ENCODE measurements at regions not wholly inside any gene's neighbourhood (a gene's known extent, or its start where the extent isn't known, plus 50 kb on each side); places are given as distances from the start of the nearest gene placed in this dataset.

DNA sequence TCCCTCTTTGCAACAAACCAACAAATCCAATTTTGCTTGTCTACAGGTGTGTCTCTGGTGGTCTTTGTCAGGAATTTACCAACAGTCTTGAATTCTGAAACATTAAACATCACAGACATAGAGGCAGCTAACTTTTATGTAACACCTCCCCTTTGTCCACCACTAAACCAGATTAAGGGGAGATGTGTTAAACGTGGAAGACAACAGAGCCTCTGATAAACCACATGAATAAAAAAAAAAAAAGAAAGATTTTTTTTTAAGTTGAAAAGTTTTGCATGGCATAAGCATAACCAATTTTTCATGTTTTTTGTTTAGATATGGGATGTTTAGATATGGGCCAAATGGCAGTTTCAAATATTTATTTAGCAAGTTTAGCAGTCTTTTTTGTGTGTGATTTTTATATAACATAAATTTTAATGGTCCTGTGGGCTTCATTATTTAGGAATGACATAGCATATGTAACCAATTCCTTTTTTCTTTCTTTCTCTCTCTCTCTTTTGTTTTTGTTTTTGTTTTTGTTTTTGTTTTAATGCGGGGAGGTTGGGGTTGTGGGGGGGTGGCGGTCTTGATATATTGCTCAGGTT is 60.7 kb upstream of the BTN3A2 start:
- DNase-seq, result no peak
- Histone ChIP-seq H3K9me3 (no peaks in the 10 kb centered on the region), H3K4me3 (peak overlapping the region; percentile 25 to 44 (median 42)), H3K27ac (peak overlapping the region; percentile 70 to 80 (median 78)), H3K27me3 (no peaks in the 10 kb centered on the region), H3K4me1 (no peaks in the 10 kb centered on the region), H3K36me3 (no peaks in the 10 kb centered on the region)
- TF ChIP-seq POLR2A (IDR thresholded peaks at IDR 0.05), result no peak
- TF ChIP-seq, protein P1, sequence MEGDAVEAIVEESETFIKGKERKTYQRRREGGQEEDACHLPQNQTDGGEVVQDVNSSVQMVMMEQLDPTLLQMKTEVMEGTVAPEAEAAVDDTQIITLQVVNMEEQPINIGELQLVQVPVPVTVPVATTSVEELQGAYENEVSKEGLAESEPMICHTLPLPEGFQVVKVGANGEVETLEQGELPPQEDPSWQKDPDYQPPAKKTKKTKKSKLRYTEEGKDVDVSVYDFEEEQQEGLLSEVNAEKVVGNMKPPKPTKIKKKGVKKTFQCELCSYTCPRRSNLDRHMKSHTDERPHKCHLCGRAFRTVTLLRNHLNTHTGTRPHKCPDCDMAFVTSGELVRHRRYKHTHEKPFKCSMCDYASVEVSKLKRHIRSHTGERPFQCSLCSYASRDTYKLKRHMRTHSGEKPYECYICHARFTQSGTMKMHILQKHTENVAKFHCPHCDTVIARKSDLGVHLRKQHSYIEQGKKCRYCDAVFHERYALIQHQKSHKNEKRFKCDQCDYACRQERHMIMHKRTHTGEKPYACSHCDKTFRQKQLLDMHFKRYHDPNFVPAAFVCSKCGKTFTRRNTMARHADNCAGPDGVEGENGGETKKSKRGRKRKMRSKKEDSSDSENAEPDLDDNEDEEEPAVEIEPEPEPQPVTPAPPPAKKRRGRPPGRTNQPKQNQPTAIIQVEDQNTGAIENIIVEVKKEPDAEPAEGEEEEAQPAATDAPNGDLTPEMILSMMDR (IDR thresholded peaks at IDR 0.05), result no peak

DNA sequence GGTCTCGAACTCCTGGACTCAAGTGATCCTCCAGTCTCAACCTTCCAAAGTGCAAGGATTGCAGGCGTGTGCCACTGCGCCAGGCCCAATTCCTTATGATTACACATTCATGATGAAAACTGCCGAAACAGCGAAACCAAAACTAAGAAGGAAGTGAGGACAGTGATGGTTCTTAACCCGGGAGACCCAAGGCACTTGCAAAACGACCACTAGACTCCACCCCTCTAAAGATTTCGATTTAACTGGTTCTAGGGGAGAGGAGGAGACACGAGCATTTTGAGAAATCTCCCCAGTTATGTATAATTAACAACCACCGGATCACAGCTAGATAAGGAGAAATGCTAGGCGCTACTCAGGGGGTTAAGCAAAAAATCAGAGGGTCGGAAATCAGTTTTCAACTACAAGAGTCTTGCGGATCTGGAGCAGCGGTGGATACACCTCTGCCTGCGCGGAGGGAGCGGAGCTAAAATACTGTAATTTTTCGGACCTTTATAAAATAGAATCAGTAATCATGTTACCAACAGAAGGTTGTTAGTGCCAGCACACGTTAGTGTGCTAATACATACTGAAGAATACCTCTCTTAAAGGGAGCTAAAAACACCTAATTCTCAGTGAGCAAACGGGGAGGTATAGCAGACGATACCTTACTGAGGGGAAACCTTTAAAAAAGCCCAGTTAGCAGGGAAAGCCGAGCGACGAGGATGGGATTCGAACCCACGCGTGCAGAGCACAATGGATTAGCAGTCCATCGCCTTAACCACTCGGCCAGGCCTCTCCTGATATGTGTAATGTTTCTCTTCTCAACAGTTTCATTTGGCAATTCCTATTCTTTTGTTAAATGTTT is 60.0 kb upstream of the BTN3A2 start:
- H3K9me3 ChIP-seq, result no peaks in the 10 kb centered on the region
- peak overlapping the region; percentile 25 to 44 (median 42) for H3K4me3 ChIP-seq
- no peaks in the 10 kb centered on the region for H3K27me3 ChIP-seq
- H3K36me3 ChIP-seq, result no peaks in the 10 kb centered on the region
- H3K27ac ChIP-seq, result peak overlapping the region; percentile 70 to 80 (median 78)
- peak; percentile 56 to 76 (median 64) for DNase-seq
- no peak for TF ChIP-seq POLR2A (IDR thresholded peaks at IDR 0.05)
- TF ChIP-seq, protein P1 (IDR thresholded peaks at IDR 0.05), result no peak
- no peaks in the 10 kb centered on the region for H3K4me1 ChIP-seq

DNA sequence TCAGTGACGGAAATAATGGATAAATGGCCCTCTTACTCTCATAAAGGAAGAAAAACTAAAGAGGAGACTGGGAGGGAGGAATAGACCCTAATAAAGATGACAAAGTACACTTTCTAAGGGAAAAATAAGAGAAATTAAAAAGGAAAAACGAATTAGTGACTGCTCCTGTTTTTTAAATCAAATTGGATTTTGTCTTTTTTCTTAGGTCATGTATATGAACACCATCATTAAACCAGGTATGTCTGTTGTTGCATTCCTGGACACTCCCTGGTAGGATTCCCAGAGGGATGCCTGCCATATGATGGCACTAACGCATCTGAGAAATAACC is 59.4 kb upstream of the BTN3A2 start:
- H3K9me3 ChIP-seq, result no peaks in the 10 kb centered on the region
- H3K4me3 ChIP-seq, result peak overlapping the region in 3 of 4 donors; percentile 41 to 44 (median 44)
- no peaks in the 10 kb centered on the region for H3K4me1 ChIP-seq
- peak overlapping the region in 3 of 4 donors; percentile 70 to 78 (median 77) for H3K27ac ChIP-seq
- H3K27me3 ChIP-seq, result no peaks in the 10 kb centered on the region
- H3K36me3 ChIP-seq, result no peaks in the 10 kb centered on the region
- DNase-seq, result no peak
- TF ChIP-seq, protein P1 (IDR thresholded peaks at IDR 0.05), result no peak
- TF ChIP-seq POLR2A (IDR thresholded peaks at IDR 0.05), result no peak

DNA sequence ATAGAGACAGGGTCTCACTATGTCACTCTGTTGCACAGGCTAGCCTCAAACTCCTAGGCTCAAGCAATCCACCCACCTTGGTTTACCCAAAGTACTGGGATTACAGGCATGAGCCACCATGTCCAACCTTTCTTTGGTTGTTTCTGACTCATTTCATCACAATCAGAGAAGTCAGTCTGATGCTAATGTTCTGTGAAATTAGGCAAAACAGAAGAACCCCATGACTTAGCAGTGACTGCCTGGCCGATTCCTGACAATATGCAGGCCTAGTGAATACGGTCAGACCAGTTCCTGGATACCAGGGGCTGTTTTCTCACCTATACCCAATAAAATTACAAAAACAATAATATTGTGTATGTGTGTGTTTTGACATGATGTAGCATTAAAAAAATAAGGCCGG is 58.8 kb upstream of the BTN3A2 start:
- Histone ChIP-seq H3K27me3 (no peaks in the 10 kb centered on the region), H3K27ac (no peak overlapping the region), H3K9me3 (no peaks in the 10 kb centered on the region), H3K4me1 (no peaks in the 10 kb centered on the region), H3K4me3 (no peak overlapping the region), H3K36me3 (no peaks in the 10 kb centered on the region)
- TF ChIP-seq POLR2A (IDR thresholded peaks at IDR 0.05), result no peak
- TF ChIP-seq, protein P1 (IDR thresholded peaks at IDR 0.05), result no peak
- DNase-seq, result no peak

DNA sequence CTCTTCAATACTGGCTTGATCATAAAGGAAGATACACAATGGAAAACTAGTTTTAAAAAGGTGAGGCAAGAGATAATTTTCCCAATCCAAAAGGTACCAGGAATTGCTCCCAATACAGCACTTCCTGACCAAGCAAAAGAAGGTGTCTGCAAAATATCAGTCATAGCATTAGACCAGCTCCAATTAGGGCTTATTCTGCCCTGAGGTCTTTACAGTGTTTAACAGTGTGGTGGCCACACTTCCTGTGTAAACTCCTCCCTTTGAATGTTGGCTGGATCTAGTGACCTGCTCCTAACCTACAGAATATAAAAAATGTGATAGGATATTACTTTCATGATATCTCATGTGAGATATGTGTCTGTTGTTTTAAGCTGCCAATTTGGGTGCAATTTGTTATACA is 57.1 kb upstream of the BTN3A2 start:
- Histone ChIP-seq H3K4me1 (peaks cover 0 to 3% (median 0%) of the 10 kb centered on the region in 4 donors), H3K9me3 (no peaks in the 10 kb centered on the region), H3K27ac (peak overlapping the region in 1 of 4 donors; percentile 1), H3K36me3 (no peaks in the 10 kb centered on the region), H3K4me3 (no peak overlapping the region), H3K27me3 (no peaks in the 10 kb centered on the region)
- TF ChIP-seq POLR2A (IDR thresholded peaks at IDR 0.05), result no peak
- TF ChIP-seq, protein P1 (IDR thresholded peaks at IDR 0.05), result no peak
- no peak for DNase-seq
